ENCODE measurements at regions not wholly inside any gene's neighbourhood (a gene's known extent, or its start where the extent isn't known, plus 50 kb on each side); places are given as distances from the start of the nearest gene placed in this dataset.

DNA sequence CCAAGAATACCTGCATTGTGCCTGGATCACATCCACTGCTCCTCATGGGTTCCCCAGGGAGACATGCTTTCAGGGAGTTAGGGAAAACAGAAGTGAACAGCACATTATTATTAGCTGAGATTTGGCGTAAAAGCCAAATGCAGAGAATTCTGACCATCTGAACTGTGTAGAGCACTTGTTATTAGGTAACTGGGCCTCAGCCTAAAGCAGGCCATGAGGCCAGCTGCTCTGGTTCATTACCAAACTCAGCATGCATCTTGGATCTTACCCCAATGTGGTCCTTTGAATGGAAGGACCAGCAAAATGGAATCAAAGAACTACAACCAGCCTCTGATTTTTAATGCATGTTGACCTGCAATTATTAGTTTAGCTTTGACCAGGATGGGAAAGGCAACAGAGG lies 322.3 kb downstream of the KCNS3 start:
- TF ChIP-seq, protein P1, sequence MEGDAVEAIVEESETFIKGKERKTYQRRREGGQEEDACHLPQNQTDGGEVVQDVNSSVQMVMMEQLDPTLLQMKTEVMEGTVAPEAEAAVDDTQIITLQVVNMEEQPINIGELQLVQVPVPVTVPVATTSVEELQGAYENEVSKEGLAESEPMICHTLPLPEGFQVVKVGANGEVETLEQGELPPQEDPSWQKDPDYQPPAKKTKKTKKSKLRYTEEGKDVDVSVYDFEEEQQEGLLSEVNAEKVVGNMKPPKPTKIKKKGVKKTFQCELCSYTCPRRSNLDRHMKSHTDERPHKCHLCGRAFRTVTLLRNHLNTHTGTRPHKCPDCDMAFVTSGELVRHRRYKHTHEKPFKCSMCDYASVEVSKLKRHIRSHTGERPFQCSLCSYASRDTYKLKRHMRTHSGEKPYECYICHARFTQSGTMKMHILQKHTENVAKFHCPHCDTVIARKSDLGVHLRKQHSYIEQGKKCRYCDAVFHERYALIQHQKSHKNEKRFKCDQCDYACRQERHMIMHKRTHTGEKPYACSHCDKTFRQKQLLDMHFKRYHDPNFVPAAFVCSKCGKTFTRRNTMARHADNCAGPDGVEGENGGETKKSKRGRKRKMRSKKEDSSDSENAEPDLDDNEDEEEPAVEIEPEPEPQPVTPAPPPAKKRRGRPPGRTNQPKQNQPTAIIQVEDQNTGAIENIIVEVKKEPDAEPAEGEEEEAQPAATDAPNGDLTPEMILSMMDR (IDR thresholded peaks at IDR 0.05), result no peak
- TF ChIP-seq ZFX (IDR thresholded peaks at IDR 0.05; ENCODE audit: borderline replicate concordance), result no peak
